22Rv1 (cell line): ENCODE measurements at regions not wholly inside any gene's neighbourhood (a gene's known extent, or its start where the extent isn't known, plus 50 kb on each side); places are given as distances from the start of the nearest gene placed in this dataset.

Experiments
- ZFX ChIP-seq: fragments of 450-650 bp; IDR thresholded peaks from 2 replicates; pipeline ENCODE4 v1.6.1; 2017; ENCODE audit warnings: antibody characterized with exemption, borderline replicate concordance
- TF ChIP-seq, protein P1 (sequence below): fragments of 450-650 bp; IDR thresholded peaks from 2 replicates; pipeline ENCODE4 v1.5.1; 2017; ENCODE audit warnings: mild to moderate bottlenecking

- TF ChIP-seq, protein P1, sequence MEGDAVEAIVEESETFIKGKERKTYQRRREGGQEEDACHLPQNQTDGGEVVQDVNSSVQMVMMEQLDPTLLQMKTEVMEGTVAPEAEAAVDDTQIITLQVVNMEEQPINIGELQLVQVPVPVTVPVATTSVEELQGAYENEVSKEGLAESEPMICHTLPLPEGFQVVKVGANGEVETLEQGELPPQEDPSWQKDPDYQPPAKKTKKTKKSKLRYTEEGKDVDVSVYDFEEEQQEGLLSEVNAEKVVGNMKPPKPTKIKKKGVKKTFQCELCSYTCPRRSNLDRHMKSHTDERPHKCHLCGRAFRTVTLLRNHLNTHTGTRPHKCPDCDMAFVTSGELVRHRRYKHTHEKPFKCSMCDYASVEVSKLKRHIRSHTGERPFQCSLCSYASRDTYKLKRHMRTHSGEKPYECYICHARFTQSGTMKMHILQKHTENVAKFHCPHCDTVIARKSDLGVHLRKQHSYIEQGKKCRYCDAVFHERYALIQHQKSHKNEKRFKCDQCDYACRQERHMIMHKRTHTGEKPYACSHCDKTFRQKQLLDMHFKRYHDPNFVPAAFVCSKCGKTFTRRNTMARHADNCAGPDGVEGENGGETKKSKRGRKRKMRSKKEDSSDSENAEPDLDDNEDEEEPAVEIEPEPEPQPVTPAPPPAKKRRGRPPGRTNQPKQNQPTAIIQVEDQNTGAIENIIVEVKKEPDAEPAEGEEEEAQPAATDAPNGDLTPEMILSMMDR, result no peak
- no peak for TF ChIP-seq ZFX
These were observed 1141.1 kb upstream of the ACO1 start for GRCh38 chr9:31243386-31243785.
